SK-N-SH treated with all-trans-retinoic acid at 6 μM for 48 hours (cell line): ENCODE measurements at regions not wholly inside any gene's neighbourhood (a gene's known extent, or its start where the extent isn't known, plus 50 kb on each side); places are given as distances from the start of the nearest gene placed in this dataset.

Source experiments
- ATAC-seq: fragments of 200-7000 bp; cut with Tn5 transposase; 3 replicates; pipeline ENCODE4 v1.9.1; 2020; ENCODE audit warnings: mild to moderate bottlenecking, moderate library complexity
- ARNTL ChIP-seq: fragments of 450-650 bp; formaldehyde crosslinking; IDR thresholded peaks from 2 replicates; pipeline ENCODE4 v1.5.0; 2020; ENCODE audit warnings: low read depth, mild to moderate bottlenecking, moderate library complexity, borderline replicate concordance
- BACH2 ChIP-seq: fragments of 250-450 bp; sonication (Bioruptor Pico); IDR thresholded peaks from 2 replicates; pipeline ENCODE4 v1.9.0; 2021; ENCODE audit warnings: mild to moderate bottlenecking, borderline replicate concordance
- CREB5 ChIP-seq: fragments of 250-450 bp; sonication (Bioruptor Pico); IDR thresholded peaks from 2 replicates; pipeline ENCODE4 v1.5.1; 2020; ENCODE audit warnings: low read depth, mild to moderate bottlenecking, moderate library complexity
- CSDC2 ChIP-seq: fragments of 250-450 bp; sonication (Bioruptor Pico); IDR thresholded peaks from 2 replicates; pipeline ENCODE4 v1.5.0; 2020; ENCODE audit warnings: mild to moderate bottlenecking, moderate library complexity
- CSRNP3 ChIP-seq: fragments of 250-450 bp; sonication (Bioruptor Pico); IDR thresholded peaks from 2 replicates; pipeline ENCODE4 v1.5.1; 2021; ENCODE audit warnings: mild to moderate bottlenecking, moderate library complexity
- ESRRG ChIP-seq: fragments of 250-450 bp; sonication (Bioruptor Pico); IDR thresholded peaks from 2 replicates; pipeline ENCODE4 v1.6.1; 2021; ENCODE audit warnings: mild to moderate bottlenecking
- GLIS3 ChIP-seq: fragments of 250-450 bp; sonication (Bioruptor Pico); IDR thresholded peaks from 2 replicates; pipeline ENCODE4 v1.5.0; 2020; ENCODE audit warnings: mild to moderate bottlenecking, moderate library complexity
- POU6F1 ChIP-seq: fragments of 250-450 bp; sonication (Bioruptor Pico); IDR thresholded peaks from 2 replicates; pipeline ENCODE4 v1.8.0; 2021; ENCODE audit warnings: low read depth, mild to moderate bottlenecking, moderate library complexity, borderline replicate concordance
- PPARA ChIP-seq: fragments of 250-450 bp; sonication (Bioruptor Pico); IDR thresholded peaks from 2 replicates; pipeline ENCODE4 v1.5.0; 2020; ENCODE audit warnings: mild to moderate bottlenecking, borderline replicate concordance
- RARB ChIP-seq: fragments of 250-450 bp; sonication (Bioruptor Pico); IDR thresholded peaks from 2 replicates; pipeline ENCODE4 v1.8.0; 2021; ENCODE audit warnings: mild to moderate bottlenecking, moderate library complexity
- SNAI2 ChIP-seq: fragments of 250-450 bp; sonication (Bioruptor Pico); IDR thresholded peaks from 2 replicates; pipeline ENCODE4 v1.5.0; 2020; ENCODE audit warnings: mild to moderate bottlenecking, moderate library complexity
- TCF4 ChIP-seq: fragments of 250-450 bp; sonication (Bioruptor Pico); IDR thresholded peaks from 2 replicates; pipeline ENCODE4 v1.8.0; 2021; ENCODE audit warnings: mild to moderate bottlenecking, moderate library complexity, borderline replicate concordance
- TOX ChIP-seq: fragments of 250-450 bp; sonication (Bioruptor Pico); IDR thresholded peaks from 2 replicates; pipeline ENCODE4 v1.8.0; 2021; ENCODE audit warnings: mild to moderate bottlenecking, moderate library complexity, borderline replicate concordance
- TSHZ2 ChIP-seq: fragments of 250-450 bp; sonication (Bioruptor Pico); IDR thresholded peaks from 2 replicates; pipeline ENCODE4 v1.5.0; 2020; ENCODE audit warnings: mild to moderate bottlenecking, moderate library complexity
- ZC3H10 ChIP-seq: fragments of 250-450 bp; sonication (Bioruptor Pico); IDR thresholded peaks from 2 replicates; pipeline ENCODE4 v1.5.1; 2021; ENCODE audit warnings: mild to moderate bottlenecking, moderate library complexity
- ZFP3 ChIP-seq: fragments of 250-450 bp; sonication (Bioruptor Pico); IDR thresholded peaks from 2 replicates; pipeline ENCODE4 v1.5.0; 2020; ENCODE audit warnings: mild to moderate bottlenecking, moderate library complexity
- ZFP30 ChIP-seq: fragments of 450-650 bp; formaldehyde crosslinking; IDR thresholded peaks from 2 replicates; pipeline ENCODE4 v1.5.0; 2022; ENCODE audit warnings: mild to moderate bottlenecking, moderate library complexity
- ZNF565 ChIP-seq: fragments of 450-650 bp; formaldehyde crosslinking; conservative IDR thresholded peaks from 2 replicates; pipeline ENCODE4 v1.5.0; 2020; ENCODE audit warnings: low read depth, mild to moderate bottlenecking, moderate library complexity
- ZNF70 ChIP-seq: fragments of 450-650 bp; formaldehyde crosslinking; IDR thresholded peaks from 2 replicates; pipeline ENCODE4 v1.5.0; 2020; ENCODE audit warnings: mild to moderate bottlenecking, moderate library complexity
- ZNF8 ChIP-seq: fragments of 450-650 bp; formaldehyde crosslinking; IDR thresholded peaks from 2 replicates; pipeline ENCODE4 v1.5.0; 2020; ENCODE audit warnings: mild to moderate bottlenecking, moderate library complexity

DNA sequence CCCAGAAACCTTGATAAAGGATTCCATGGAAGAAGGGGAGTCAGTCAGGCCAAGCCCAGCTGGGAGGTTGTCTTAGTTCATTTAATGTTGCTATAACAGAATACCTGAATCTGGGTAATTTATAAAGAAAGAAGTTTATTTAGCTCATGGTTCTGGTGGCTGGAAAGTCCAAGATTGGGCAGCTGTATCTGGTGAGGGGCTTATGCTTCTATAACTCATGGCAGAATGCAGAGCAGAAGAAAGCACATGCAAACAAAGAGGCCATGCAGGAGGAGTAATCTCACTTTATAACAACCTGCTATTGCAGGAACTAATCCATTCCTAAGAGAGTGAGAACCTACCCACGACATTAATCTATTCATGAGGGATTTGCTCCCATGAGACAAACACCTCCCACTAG is 54.2 kb upstream of the ANKRD1 start:
- TF ChIP-seq ZC3H10, result no peak
- TF ChIP-seq TSHZ2 (CRISPR knock-in tag), result no peak
- no peak for TF ChIP-seq PPARA (CRISPR knock-in tag)
- TF ChIP-seq CSDC2 (CRISPR knock-in tag), result no peak
- TF ChIP-seq SNAI2 (CRISPR knock-in tag), result no peak
- no peak for TF ChIP-seq ZFP3 (CRISPR knock-in tag)
- no peak for TF ChIP-seq ZNF70 (CRISPR knock-in tag)
- no peak for TF ChIP-seq ZNF8
- no peak for TF ChIP-seq ESRRG (CRISPR knock-in tag)
- ATAC-seq, result no peak

DNA sequence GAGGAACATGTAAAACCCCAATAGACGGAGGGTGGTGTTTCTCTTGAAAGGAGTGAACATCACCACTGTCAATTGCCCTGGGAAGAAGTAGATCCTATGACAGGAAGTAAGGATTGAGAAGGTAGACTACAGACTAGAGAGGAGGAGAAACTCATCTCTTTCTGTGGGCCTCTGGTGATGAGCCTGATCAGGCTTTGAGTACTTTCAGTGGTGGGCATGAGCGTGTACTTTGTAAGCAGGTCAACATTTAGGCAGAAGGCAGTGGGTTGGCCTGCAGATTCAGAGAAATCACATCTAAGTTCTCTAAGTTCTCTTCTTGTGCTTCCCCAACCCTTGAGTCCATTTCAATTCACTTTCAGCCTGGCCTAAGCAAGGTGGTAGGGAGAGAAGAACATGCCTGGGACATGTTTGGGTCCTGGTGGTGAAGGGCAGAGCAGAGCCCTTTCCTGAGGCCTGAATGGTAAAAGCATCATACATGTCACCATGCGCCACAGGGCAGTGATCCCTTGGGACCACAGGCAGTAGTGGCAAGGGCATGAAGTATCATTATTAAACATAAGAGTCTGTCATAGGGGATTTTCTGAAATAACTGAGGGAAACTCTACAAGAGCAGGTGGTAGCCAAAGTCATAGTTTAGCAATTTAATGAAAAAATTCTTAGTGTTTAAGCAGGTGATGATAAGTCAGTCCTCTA is 56.4 kb upstream of the ANKRD1 start:
- ATAC-seq, result no peak
- TF ChIP-seq CSRNP3 (CRISPR knock-in tag), result no peak
- TF ChIP-seq ZFP30 (CRISPR knock-in tag), result no peak
- no peak for TF ChIP-seq CREB5 (CRISPR knock-in tag)
- no peak for TF ChIP-seq SNAI2 (CRISPR knock-in tag)
- no peak for TF ChIP-seq ZC3H10
- TF ChIP-seq TSHZ2 (CRISPR knock-in tag), result no peak

DNA sequence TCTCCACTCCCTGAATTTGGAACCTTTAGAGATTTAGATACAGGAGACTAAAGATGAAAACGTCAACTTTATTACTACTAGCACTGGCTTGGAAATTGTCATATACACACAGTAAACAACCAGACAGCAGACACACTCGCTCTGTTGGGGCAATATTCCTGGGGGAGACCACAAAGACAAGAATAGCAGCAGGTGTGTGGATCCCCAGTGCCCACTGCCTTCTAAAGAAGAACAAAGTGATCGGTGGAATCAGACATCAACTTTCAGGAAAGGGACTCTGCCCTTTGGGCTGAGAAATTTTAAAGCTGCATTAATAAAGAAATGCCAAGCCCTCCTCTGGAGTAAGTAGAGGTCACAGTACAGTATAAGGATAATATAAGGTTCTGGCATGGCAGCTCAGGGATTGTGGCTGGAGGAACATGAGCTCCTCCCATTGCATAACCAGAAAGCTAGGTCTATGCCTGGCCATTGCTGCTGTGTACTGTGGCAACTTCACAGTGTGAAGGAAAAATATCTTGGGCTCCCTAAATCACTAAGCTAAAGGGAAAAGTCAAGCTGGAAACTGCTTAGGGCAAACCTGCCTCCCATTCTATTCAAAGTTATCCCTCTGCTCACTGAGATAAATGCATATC is 57.1 kb upstream of the ANKRD1 start:
- no peak for ATAC-seq
- no peak for TF ChIP-seq BACH2
- no peak for TF ChIP-seq ZNF565 (CRISPR knock-in tag)
- TF ChIP-seq POU6F1 (CRISPR knock-in tag), result no peak
- TF ChIP-seq ZFP3 (CRISPR knock-in tag), result no peak
- TF ChIP-seq RARB (CRISPR knock-in tag), result no peak
- no peak for TF ChIP-seq ARNTL (CRISPR knock-in tag)
- no peak for TF ChIP-seq ZNF8
- TF ChIP-seq TOX (CRISPR knock-in tag), result no peak
- TF ChIP-seq CREB5 (CRISPR knock-in tag), result no peak
- no peak for TF ChIP-seq TCF4
- no peak for TF ChIP-seq GLIS3 (CRISPR knock-in tag)
- no peak for TF ChIP-seq TSHZ2 (CRISPR knock-in tag)
- TF ChIP-seq ZNF70 (CRISPR knock-in tag), result no peak
- TF ChIP-seq ZC3H10, result no peak
